ENCODE measurements at regions not wholly inside any gene's neighbourhood (a gene's known extent, or its start where the extent isn't known, plus 50 kb on each side); places are given as distances from the start of the nearest gene placed in this dataset.
"Not testable (repeated sequence)": the region's sequence is repeated elsewhere in the genome, so short reads cannot be mapped to it uniquely, and the experiment has no call there.

- DNase-seq: no peak
These were observed 1059.2 kb upstream of the LRRTM1 start for GRCh38 chr2:81363800-81364199.

DNA sequence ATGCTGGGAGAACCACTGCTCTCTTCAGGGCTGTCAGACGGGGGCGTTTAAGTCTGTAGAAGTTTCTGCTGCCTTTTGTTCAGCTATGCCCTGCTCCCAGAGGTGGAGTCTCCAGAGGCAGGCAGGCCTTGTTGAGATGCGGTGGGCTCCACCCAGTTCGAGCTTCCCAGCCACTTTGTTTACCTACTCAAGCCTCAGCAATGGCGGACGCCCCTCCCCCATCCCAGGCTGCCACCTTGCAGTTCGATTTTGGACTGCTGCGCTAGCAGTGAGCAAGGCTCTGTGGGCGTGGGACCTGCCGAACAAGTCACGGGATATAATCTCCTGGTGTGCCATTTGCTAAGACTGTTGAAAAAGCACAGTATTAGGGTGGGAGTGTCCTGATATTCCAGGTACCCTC, 1057.9 kb upstream of the LRRTM1 start:
- not testable (repeated sequence) for DNase-seq

GRCh38 chr2:81355436-81355835, 1050.9 kb upstream of the LRRTM1 start:
- no peak for DNase-seq

DNA sequence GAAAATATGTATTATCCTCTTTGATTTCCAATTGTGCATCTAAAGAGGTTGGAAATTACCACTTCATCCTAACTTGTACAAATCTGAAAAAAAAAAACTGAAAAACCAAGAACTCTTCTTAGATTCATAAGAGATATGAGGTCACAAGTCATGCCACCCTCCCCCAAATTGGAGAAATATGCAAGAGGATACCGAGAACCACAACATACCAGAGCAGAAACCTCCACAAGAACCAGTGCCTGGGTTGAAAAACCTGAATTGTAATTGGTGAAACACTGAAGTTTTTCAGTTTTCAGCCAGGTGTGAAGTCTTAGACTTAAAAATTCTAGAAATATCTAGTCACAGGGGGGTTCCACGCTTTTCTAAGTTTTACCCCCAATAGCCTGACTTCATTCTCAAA, 1029.5 kb upstream of the LRRTM1 start:
- DNase-seq: no peak

- no peak for DNase-seq
These were observed 1024.4 kb upstream of the LRRTM1 start for GRCh38 chr2:81328968-81329367.

DNA sequence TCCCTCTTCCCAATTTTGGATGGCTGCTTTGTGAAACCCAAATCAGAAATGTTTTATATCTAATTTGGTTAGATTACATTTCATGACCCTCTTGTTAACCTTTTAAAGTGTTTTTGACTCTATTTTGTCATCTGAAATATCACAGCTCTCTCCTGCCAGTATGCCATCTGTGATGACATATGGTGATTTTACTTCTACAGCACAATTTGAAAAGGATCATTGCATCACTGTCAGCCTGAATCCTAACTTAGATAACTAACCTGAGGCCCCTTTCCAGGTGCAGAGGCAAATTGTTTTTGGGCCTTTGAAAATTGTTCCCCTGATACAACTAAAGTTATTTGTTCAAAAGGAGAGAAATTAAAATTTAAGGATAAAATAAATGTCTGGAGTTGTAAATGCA, 1023.4 kb upstream of the LRRTM1 start:
- no peak for DNase-seq

DNA sequence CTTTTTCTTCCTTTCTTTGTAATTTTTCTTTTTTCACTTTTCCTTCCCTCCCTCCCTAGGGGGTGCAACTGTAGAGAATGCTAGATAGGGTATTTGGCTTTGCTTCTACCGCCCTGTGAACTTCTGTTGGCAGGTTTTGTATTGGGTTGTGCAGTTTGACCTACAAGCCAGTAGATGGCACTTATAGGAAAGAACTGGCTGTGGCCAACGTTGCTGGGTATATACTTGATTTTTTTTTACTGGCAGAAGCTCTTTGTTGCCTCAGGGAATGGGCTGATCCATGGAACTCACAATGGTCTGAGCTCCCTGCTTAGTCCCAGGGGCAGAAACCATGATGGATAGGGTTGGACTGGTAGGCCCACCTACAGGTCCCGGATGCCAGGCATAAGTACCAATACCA, 1019.5 kb upstream of the LRRTM1 start:
- DNase-seq: no peak

- no peak for DNase-seq
These were observed 999.7 kb upstream of the LRRTM1 start for GRCh38 chr2:81304154-81304830.

DNA sequence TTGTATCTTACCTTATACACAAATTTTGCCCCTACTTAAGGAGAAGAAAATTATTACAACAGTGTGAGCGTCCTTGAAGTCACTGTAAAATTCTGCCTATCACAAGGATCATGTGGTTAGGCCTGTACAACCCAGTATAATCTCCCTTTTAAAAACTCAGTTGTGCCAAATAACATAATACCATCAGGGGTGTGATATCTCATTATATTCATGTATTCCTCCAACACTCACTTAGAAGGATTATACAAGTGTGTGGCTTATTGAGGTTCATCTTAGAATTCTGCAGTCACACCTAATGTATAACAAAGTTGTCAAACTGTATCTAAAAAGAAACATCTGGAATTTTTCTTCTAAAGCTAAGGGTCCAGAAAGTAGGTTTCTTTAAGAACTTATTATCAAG, 998.8 kb upstream of the LRRTM1 start:
- DNase-seq: no peak

DNA sequence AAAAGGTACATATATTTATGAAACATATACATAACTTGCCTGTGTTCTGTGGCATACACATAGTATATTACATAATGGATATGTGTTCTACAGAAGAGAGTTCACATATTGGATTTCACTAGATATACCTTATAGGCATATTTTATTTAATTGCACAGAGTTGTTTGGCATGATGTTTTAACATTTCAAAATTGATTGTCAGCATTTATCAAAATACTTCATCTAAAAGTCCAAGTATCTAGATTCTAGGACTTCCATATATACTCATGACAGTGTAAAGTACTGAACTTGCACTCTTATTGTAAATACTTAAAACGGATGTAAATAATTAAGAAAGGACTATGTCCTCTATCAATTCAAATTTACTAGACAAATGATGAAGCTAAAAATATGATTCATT, 995.3 kb upstream of the LRRTM1 start:
- no peak for DNase-seq

GRCh38 chr2:81290846-81291245, 986.3 kb upstream of the LRRTM1 start:
- no peak for DNase-seq

DNA sequence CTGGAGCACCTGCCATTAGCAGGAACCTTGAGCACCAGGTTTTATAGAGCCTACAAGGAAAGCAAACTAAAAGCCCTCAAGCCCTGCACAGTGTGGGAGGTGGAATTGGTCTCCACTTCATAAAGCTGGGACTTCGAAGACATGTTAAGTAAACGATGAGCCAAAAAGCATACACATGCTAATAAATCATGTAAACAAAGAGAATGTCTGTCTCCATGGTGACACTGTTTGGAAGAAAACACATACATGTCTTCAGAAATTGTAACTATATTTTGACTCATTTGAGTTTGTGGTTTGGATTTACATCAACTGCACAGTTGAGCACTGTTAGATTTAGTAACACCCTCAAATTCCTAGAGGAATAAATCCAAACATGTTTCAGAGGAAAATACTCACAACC, 978.5 kb upstream of the LRRTM1 start:
- no peak for DNase-seq

GRCh38 chr2:81282151-81282769, 977.7 kb upstream of the LRRTM1 start:
- DNase-seq: no peak

- DNase-seq: no peak
These were observed 972.0 kb upstream of the LRRTM1 start for GRCh38 chr2:81276595-81276994.

DNA sequence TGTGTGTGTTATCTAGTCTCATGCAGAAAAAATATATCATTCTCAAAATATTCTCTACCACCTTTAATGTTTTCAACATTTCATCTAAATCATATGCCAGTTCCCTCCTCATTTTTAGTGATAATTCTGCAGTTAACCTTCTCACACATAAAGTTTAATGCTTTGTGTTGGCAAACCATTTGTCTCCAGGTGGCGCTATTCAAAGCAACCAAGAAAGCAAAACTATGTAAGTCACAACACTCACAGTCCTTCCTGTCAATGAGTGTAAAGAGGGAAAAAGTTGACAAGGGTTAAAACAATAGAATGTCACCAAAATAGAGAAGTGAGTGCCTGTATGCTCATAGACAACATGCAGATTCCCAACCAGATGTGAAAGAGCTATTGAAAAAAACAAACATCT, 961.6 kb upstream of the LRRTM1 start:
- no peak for DNase-seq

- no peak for DNase-seq
These were observed 959.4 kb upstream of the LRRTM1 start for GRCh38 chr2:81263989-81264388.

- DNase-seq: no peak
These were observed 955.8 kb upstream of the LRRTM1 start for GRCh38 chr2:81260320-81260719.

- DNase-seq: no peak
These were observed 945.7 kb upstream of the LRRTM1 start for GRCh38 chr2:81250270-81250669.

- no peak for DNase-seq
These were observed 944.6 kb upstream of the LRRTM1 start for GRCh38 chr2:81249152-81249551.

DNA sequence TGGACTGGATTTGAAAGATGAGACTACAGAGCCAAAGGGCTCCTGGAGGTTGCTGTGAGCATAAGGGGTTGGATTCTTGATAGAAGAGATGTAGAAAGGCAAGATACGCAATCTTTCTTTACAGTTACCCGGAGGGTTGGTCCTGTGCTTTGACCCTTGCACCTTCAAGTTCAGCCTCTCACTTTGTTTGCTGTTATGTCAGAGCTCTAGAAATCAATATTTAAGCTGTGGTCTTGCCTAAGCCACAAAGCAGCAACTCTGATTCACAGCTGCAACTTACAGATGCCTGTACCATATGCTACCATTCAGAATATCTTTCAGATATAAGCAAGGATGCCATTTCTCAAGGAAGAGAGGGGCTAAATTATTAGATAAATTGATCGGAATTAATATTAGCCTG, 943.1 kb upstream of the LRRTM1 start:
- DNase-seq: no peak

GRCh38 chr2:81242501-81242900, 937.9 kb upstream of the LRRTM1 start:
- DNase-seq: no peak

DNA sequence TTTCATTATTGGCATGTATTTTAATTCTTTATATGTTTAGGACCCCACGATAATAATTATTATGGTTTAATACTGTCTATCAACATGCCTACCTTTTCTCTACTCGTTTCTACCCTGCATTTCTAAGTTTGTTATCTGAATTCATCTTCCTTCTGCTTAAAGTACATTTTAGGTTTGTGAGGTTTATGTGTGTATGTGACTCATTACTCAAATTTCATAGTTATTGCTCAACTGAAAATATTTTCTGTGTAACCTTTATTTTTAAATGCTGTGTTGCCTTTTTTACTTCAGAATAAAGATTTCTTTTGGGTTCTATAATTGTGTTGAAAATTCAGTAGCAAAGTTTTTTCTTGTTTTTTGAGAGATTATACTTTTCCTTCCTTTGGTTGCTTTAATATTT, 933.9 kb upstream of the LRRTM1 start:
- no peak for DNase-seq

DNA sequence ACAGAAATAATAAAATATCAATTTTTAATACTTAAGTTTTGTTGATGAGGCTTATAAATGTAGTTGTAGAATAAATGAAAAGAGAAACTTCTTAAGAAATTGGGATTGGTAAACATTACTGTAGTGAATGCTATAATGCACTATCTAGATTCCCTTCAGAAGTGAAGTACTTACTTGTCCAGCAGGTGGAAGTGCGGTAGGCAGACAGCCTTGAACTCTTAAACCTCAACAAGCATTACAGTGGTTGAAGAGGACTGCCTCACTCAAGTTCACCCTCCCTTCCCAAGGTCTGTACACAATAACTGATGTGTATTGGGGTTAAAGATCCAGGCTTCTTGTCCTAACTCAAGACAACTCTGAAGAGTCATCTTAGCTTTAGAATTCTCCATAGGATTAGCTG, 931.0 kb upstream of the LRRTM1 start:
- DNase-seq: no peak

- no peak for DNase-seq
These were observed 930.2 kb upstream of the LRRTM1 start for GRCh38 chr2:81234711-81235110.

GRCh38 chr2:81225756-81226155, 921.2 kb upstream of the LRRTM1 start:
- DNase-seq: no peak

All from NCI-H187 treated with DMSO at 0.1 percent for 48 hours (cell line).